Kidney (tissue), 13 donors: ENCODE measurements at regions not wholly inside any gene's neighbourhood (a gene's known extent, or its start where the extent isn't known, plus 50 kb on each side); places are given as distances from the start of the nearest gene placed in this dataset.
A peak's percentile ranks its signal among the peaks of the same experiment; 100 is the strongest.

Experiments used
- DNase-seq, 5 donors: peaks; one replicate each; pipeline ENCODE4 v3.0.0-alpha.2; 2013 to 2020
- FAIRE-seq: peaks from 2 replicates; lab custom pipeline; 2012; peaks lifted over from hg19 to GRCh38; lab: Jason Lieb, UNC
- H3K27ac ChIP-seq, 2 donors: one replicate each; pipeline ENCODE4 v1.7.0; 2013; ENCODE audit warnings: low read depth in 2 of 2, low read length in 2 of 2, inconsistent platforms in 1 of 2
- H3K27me3 ChIP-seq: one replicate; pipeline ENCODE4 v1.7.1; 2013; ENCODE audit warnings: low read length, inconsistent platforms; ENCODE audit not compliant: control insufficient read depth, insufficient read depth
- H3K36me3 ChIP-seq, 3 donors: one replicate each; pipeline versions ENCODE4 v1.7.0 to v1.7.1; 2013; ENCODE audit warnings: low read length in 3 of 3, control low read depth in 1 of 3, inconsistent platforms in 1 of 3; ENCODE audit not compliant: insufficient read depth in 3 of 3, control insufficient read depth in 2 of 3
- H3K4me1 ChIP-seq, 3 donors: one replicate each; pipeline versions ENCODE4 v1.7.0 to v1.7.1; 2013; ENCODE audit warnings: low read length in 3 of 3, inconsistent platforms in 1 of 3, low read depth in 1 of 3; ENCODE audit not compliant: control insufficient read depth in 2 of 3, insufficient read depth in 2 of 3
- H3K4me3 ChIP-seq, 3 donors: one replicate each; pipeline versions ENCODE4 v1.7.0 to v1.8.1; 2013; ENCODE audit warnings: low read length in 3 of 3, control low read depth in 1 of 3, inconsistent platforms in 1 of 3
- H3K9ac ChIP-seq, 3 donors: one replicate each; pipeline versions ENCODE4 v1.7.0 to v1.7.1; 2013; ENCODE audit warnings: low read length in 3 of 3, control low read depth in 1 of 3, inconsistent platforms in 1 of 3
- H3K9me3 ChIP-seq, 3 donors: one replicate each; pipeline versions ENCODE4 v1.7.0 to v1.7.1; 2013; ENCODE audit warnings: low read length in 3 of 3, control low read depth in 1 of 3, inconsistent platforms in 1 of 3; ENCODE audit not compliant: control insufficient read depth in 2 of 3, insufficient read depth in 1 of 3
- CTCF ChIP-seq: IDR thresholded peaks from 3 replicates; pipeline ENCODE4 v1.5.1; 2012; ENCODE audit warnings: mild to moderate bottlenecking, moderate library complexity, borderline replicate concordance; ENCODE audit not compliant: insufficient read depth; ENCODE audit errors: extremely low read depth
- intact Hi-C: fragments of 100-400 bp; cut with DNase I; formaldehyde crosslinking; loops from one replicate; pipeline ENCODE4 v1.11.1; 2022
- donor health status: control.
- donor health status: control.
- donor health status: control.
- donor health status: control.
- donor health status: control.
- donor health status: DM: yes; HTN: yes; CAD: no.
- donor health status: Normal renal cell carcinoma (clear cell type).

- Histone ChIP-seq H3K27me3 (no peaks in the 10 kb centered on the region), H3K27ac (no peak overlapping the region), H3K4me3 (no peak overlapping the region), H3K36me3 (no peaks in the 10 kb centered on the region), H3K4me1 (peaks cover 0 to 4% (median 3%) of the 10 kb centered on the region in 3 donors), H3K9me3 (no peaks in the 10 kb centered on the region), H3K9ac (no peak overlapping the region)
- no peak for FAIRE-seq
- intact Hi-C loops = no loop called here
- no peak for DNase-seq
- TF ChIP-seq CTCF = no peak
These were observed 270.1 kb downstream of the SOX9 start for GRCh38 chr17:72390675-72391508.

GRCh38 chr17:72392056-72393010, 271.5 kb downstream of the SOX9 start:
- no peaks in the 10 kb centered on the region for H3K9me3 ChIP-seq
- H3K27me3 ChIP-seq = no peaks in the 10 kb centered on the region
- no peak for TF ChIP-seq CTCF
- H3K36me3 ChIP-seq = no peaks in the 10 kb centered on the region
- H3K27ac ChIP-seq = no peak overlapping the region
- H3K4me1 ChIP-seq = peaks cover 0 to 4% (median 3%) of the 10 kb centered on the region in 3 donors
- no peak overlapping the region for H3K9ac ChIP-seq
- H3K4me3 ChIP-seq = peak overlapping the region in 2 of 3 donors; percentile 37 to 46
- DNase-seq (peak; percentile 85 to 93 (median 89)), FAIRE-seq (no peak)
- intact Hi-C loops = no loop called here

- no peak for TF ChIP-seq CTCF
- Histone ChIP-seq H3K4me1 (peaks cover 0 to 4% (median 3%) of the 10 kb centered on the region in 3 donors), H3K9me3 (no peaks in the 10 kb centered on the region), H3K4me3 (no peak overlapping the region), H3K27me3 (no peaks in the 10 kb centered on the region), H3K27ac (no peak overlapping the region), H3K36me3 (no peaks in the 10 kb centered on the region), H3K9ac (no peak overlapping the region)
- intact Hi-C loops = no loop called here
- no peak for DNase-seq
- no peak for FAIRE-seq
These were observed 272.7 kb downstream of the SOX9 start for GRCh38 chr17:72393553-72393952.
